Limb (tissue), 2 donors: ENCODE measurements at regions not wholly inside any gene's neighbourhood (a gene's known extent, or its start where the extent isn't known, plus 50 kb on each side); places are given as distances from the start of the nearest gene placed in this dataset.
A peak's percentile ranks its signal among the peaks of the same experiment; 100 is the strongest.

Source experiments
- DNase-seq, 2 donors: peaks; one replicate each; pipeline ENCODE4 v3.0.0-alpha.2; 2016; ENCODE audit errors: extremely low spot score in 2 of 2

DNA sequence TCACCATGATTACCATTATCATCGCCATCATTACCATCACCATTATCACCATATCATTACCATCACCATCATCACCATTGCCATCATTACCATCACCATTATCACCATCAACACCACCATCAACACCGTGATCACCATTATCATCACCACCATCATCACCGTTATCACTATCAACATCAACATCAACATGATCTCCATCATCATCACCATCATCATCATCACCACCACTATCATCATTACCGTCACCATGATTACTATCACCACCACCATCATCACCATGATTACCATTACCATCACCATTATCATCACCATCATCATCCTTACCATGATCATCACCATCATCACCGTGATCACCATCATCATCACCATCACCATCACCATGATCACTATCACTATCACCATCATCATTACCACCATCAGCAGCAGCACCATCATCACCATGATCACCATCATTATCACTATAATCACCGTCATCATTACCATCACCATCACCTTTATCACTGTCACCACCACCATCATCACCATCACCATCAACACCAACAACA is 753.7 kb downstream of the BRD1 start:
- no peak for DNase-seq

DNA sequence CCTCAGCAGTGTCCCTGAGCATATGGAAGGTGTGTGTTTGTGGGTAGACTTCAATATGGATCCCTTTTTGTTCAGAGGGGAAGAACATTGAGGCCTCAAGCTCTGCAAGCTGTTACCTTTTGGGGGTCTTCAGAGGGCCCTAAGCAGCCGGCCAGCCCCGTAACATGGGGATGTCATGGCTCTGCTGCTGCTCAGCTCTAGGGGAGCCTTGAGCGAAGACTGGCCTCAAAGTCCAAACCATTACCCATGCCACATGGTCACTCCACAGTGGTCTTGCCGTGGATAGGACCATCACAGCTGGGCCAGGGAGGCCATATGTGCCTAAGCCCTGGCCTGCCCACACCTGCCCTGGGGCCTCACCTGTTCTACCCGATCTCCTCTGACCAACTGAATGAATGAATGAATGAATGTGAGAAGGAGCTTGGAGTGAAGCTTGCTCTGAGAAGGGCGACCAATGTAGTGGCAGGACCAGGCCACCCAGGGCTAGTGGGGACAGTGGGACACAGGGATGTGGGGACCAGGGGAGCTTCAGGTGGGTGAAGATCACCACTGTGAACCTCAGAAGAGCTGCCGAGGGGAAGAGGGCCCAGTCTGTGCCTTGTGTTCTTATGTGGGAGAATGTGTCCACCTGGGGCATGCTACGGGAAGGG is 754.6 kb downstream of the BRD1 start:
- DNase-seq: no peak

DNA sequence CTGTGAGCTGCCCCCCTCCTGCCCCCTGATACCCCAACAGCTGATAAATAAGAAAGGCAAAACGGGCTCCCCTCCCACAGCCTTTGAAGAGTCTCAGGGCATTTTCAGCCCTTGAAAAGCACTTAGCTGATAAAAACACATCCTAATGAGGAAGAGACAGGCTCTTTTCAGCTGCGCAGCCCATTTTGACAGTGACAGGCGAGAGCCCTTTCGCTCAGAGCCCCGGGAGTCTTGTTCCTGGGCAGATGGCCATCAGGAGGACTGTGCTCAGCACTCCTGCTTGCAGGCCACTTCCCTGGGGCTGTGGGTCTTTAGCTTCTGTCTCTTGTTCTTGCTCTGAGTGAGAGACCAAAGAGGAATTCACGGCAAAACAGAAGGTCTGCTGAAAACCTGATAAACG is 757.2 kb downstream of the BRD1 start:
- no peak for DNase-seq

DNA sequence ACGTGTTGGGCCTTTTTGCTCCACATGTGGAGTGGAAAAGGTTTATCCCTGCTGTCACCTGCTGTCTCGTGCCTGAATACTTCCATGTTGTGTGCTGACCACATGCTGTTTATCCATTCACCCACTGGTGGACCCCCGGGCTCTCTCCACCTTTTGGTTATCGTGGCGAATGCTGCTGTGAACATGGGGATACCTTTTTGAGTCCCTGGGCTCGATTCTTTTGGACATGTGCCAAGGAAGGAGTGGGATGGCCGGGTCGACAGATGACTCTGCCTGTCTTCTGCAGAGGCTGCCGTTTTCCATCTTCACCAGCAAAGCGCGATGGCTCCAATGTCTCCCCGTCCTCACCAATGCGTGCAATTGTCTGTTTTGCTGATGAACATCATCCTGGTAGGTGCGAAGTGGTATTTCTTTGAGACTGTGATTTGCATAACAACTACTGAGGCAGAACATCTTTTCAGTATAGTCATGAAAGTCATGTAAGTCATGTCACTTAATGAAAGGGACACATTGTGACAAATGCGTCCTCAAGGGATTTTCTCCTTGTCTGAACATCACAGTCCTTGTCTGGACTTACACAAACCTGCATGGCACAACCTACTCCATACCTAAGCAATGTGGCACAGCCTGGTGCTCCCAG is 758.7 kb downstream of the BRD1 start:
- no peak for DNase-seq

DNA sequence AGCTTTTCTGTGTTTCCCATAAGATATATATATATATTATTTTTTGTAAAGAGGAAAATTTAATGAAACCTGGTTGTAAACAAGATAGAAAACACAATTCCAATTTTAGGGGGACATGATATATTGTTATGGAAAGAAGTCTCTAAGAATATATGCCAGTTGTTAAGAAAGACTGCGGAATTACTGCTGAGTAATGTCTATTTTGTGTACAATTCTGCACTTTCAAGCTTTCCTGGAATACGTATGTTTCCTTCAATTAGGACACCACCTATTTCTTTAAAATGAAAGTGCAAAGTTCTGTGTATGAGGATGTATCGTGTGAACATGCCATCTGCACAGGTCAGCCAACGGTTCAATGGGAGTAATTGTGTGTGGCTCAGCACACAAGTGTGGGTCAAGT is 760.2 kb downstream of the BRD1 start:
- DNase-seq: no peak

DNA sequence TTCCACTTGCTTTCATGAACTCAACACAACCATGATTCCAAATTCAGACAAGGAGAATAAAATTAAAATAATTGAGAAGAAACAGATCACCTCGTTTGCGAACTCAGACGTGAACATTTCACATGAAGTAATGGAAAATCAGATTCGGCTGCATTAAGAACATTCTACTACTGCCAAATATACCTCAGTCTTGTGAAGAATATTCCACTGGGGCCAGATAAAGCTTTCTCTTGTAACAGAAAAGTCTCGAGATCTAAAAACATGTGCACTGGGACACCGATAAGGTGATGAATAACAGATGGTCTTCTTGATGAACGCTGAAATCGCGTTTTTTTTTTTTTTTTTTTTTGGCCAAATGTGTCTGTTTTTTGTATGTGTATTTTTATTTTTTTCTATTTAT is 761.1 kb downstream of the BRD1 start:
- DNase-seq: peak in 1 of 2 donors; percentile 24

DNA sequence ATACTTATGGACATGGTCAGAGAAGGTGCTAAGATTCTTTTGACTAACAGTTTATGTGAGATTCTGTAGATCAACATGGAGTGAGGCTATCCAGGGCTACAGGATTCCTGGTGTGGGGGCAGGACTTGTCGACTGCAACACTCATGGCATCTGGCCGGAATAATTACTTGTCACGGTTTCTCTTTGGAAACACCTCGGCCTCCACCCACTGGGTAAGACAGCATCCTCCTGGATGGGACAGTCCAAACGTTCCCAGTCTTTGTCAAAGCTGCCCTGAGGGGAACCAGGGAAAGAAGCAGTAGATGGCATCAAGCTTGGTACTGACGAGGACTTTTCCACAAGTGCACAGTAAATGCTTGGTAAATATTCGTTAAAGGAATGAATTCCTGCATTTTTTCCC is 762.8 kb downstream of the BRD1 start:
- DNase-seq: no peak

DNA sequence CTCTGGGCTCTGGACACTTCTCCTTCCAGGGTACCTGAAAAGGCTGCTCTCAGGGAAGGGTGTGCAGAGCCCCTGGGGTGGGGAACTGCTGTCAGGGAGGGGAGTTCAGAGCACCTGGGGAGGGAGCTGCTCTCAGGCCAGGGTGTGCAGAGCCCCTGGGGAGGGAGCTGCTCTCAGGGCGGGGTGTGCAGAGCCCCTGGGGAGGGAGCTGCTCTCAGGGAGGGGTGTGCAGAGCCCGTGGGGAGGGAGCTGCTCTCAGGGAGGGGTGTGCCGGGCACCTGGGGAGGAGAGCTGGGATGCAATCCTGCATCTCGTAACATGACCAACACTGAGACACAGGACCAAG is 764.2 kb downstream of the BRD1 start:
- no peak for DNase-seq

DNA sequence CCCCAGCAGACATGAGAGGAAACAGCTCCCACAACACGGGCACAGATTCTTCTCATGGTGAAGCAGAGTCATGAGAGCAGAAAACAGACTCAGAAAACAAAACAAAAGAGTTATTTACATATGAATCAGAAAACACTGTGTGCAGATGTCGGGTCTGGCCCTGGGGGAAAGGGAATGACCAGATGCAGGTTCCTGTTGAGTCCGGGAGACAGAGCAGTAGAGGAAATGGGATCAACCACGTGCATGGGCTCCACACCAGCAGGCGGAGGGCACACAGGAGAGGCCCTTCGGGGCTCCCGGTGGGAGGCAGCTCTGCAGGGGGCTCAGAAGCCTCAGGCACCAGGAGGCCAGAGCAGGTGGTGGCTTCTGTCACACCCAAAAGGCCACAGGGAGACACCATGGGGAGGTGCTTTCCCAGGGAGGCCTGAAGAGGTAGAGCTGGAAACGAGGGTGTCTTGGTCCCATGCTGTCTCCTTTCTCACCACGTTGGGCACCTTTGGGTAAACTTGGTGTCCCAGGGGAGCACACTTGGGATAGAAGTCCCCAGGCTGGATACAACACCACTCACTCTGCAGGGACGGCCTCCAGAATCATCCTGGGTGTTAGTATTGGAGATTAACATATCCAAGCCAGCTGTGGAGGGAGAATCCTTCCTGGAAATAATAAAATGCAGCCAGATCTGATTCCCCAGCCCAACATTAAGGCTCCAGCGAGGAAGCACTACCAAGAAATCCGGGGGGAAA is 764.7 kb downstream of the BRD1 start:
- no peak for DNase-seq

DNA sequence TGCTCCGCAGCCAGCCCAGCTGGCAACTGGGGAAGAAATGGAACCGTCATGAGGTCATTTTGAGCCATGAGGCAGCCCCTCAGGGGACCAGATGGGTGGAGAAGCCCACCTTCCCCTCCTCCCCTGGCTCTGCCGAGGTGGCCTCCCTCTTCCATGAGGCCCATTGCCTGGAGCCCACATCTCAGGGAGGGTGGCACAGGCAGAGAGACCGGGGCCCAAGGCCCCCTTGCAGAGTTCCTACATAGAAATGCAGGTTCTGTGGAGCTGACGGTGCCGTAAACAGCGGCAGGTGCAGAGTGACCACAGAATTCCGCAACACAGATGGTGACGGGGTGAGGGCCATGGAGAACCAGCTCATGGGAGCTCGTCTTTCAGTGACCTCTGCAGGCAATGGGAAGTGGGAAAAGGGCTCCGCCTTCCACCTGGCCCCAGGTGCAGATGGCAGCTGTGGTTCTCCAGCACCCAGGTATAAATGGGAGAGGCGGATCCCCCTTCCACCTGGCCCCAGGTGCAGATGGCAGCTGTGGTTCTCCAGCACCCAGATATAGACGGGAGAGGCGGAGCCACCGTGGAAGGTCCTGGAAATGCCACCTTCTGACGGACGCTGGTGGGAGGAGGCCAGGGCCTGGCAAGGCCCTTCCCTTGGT is 765.4 kb downstream of the BRD1 start:
- DNase-seq: no peak

DNA sequence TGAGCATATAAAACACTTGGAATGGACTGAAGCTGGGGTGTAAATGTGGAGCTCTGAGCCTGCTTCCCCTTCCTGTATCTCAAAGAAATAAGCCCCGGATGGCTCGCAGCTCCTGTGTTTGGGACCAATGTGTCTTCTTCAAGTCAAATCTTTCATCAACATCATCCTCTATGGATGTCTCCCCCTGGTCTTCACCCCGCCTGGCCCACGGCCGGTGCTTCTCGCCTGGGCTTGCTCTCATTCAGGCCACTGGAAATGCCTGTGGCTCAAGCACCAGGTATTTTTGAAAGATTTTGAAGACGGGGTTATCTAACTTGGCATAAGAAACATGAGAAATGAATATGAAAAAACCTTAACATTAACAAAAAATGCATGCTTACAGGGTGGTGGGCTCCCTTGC is 769.8 kb downstream of the BRD1 start:
- no peak for DNase-seq

DNA sequence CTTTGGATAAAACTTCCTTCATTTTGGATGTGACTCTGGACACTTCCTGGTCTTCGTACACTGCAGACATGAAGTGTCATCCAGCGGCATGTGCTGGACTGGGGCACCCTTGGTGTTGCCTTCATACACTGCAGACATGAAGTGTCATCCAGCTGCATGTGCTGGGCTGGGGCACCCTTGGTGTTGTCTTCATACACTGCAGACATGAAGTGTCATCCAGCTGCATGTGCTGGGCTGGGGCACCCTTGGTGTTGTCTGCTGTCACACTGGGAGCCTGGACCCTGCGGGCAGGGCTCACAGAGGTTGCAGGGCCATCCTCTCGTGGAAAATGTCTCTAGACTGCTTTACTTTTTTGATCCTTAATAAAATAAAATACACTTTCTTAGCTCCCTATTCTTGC is 771.4 kb downstream of the BRD1 start:
- no peak for DNase-seq

DNA sequence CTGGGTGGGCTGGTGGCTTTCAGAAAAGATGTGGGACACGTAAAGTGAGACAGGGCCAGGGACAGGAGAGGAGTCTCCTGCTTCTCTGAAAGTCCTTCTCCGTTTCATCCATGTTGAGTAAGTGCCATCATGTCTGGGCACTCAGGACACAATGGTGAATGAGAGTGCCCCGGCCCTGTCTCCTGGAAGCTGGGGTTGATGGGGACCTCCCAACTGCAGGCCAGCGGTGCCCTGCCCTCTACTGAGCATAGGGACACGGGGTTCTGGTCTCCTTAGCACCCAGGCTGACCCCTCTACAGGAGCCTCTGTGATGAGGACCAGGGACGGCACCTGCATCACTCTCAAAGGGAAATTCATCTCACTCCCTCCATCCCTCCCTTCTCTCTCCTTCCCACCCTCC is 772.3 kb downstream of the BRD1 start:
- DNase-seq: no peak

DNA sequence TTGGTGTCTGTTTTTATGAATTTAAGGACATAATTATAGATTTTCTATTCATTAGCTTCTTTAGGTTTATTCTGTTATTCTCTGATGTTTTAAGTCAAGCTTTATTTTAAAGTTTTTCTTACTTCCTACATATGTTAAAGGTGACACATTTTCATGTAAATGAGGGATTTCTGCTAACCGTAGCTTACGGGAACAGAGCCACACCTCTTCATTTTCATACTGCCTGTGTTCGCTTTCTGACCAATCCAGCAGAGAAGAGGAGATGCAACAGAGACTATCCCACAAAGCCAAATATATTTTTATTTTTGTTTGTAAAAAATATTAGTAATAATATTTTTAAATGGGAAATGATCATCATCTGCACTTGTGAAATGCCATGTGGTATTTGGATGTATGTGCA is 774.1 kb downstream of the BRD1 start:
- DNase-seq: no peak

DNA sequence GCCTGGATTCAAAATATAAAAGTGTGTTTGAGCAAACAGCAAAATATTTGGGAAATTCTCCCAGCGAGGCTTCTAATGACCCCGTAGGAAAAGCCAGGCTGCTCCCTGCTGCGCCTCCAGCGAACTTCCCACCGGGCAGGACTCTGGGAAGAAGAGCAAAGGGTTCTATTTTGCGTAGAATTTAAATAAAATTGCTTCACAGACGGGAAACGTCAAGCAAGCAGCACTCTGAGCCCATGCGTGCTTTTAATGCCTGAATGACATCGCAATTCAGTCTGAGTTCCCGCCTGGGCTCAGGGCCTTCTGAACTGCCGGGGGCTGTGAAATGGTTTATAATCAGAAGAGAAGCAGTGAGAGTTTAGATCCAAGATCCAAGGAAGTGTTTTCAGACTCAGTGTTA is 775.1 kb downstream of the BRD1 start:
- DNase-seq: no peak

DNA sequence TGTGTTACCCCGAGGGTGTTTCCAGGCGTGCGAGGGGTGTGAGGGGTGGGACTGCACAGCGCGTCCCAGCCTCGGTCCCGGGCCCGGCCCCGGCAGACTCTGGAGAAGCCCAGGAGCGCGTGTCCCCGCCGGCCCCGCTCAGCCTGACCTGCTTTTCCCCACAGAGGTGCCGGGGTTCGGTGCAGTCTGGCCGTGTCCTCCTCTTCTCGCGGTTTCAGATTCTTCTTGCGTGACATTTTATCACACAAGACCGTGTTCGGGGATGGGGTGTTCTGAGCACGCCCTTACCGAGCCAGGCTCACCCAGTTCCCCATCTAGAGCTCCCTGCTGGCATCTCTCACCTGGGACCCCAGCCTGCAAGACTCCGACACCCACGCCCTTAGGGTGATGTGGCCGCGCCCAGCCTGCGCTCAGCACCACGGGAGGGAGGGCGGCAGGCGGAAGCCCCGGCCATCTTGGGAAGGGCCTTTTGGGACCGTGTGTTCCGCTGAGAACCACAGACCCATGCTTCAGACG is 775.6 kb downstream of the BRD1 start:
- DNase-seq: no peak

DNA sequence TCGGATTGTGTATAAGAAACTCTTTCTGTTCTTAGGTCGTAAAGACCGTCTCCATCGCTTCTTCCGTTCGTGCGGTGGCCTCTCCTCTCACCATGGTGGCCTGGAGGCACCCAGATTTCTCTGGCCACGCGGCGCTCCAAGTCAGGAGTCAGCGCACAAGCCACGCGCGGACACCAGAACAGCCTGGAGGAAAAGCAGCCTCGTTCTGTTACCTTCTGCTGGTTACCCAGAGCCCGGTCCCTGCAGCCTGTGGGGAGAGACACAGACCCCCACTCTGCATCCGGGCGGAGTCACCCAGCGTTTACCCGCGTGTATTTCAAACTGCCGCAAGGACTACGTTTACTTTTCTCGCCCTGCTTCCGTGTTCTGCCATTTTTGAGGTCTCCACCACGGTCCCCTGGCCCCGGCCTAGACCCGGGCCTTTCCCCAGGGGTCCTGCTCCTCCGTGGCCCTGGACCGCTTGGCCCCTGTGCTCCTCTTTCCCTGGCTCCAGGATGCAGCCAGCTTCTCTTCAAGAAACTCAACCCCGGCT is 776.1 kb downstream of the BRD1 start:
- DNase-seq: no peak

DNA sequence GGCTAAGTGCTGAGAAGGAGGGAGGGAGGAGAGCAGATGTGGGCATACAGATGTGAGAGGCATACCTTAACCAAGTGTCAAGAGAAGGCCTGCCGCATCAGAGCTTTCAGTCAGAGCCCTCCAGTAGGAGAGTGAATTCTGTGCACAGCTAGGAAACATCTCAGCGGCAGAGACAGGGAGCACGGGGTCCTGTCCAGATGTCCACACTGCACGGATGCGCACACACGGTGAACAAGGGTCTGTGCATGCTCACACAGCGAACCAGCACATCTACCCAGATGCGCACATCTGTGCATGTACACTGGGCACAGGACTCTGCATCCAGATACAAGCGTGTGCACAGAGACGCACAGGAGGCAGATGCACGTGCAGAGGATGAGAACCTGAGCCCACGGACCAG is 778.0 kb downstream of the BRD1 start:
- DNase-seq: no peak

DNA sequence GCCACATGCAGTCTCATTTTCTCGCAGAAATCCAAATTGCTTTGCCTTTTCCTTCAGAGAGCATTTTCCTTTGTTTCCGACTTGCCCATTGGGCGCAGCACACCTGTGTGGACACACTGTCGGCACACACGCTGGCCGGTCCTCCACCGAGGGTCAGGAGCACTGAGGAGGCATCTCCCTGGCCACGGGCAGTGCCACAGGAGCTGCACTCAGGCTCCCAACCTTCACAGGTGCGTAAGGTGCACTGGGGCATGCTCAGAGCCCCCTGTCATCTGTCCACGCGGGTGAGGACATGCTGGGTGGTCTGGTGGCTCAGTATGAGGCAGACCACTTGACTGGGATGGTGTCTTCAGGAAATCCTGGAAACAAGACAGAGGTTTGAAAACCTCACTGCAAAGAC is 779.1 kb downstream of the BRD1 start:
- DNase-seq: no peak

DNA sequence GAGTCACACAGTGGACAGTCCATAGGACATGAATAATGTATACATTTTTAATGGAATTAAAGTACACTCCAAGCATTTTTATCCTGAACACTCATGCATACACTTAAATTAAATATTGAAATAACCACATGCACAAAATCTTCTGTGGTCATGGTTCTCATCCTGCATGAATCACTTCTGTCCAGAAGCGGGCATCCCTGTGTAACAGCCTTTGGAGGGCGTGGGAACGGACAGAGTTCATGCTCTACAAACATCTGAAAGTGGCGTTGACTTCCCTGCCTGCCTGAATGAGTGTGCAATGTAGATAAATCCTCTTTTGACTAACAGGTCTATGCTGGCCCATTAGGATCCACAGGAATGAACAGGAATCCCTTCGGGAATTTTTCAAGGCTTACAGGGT is 780.2 kb downstream of the BRD1 start:
- no peak for DNase-seq

DNA sequence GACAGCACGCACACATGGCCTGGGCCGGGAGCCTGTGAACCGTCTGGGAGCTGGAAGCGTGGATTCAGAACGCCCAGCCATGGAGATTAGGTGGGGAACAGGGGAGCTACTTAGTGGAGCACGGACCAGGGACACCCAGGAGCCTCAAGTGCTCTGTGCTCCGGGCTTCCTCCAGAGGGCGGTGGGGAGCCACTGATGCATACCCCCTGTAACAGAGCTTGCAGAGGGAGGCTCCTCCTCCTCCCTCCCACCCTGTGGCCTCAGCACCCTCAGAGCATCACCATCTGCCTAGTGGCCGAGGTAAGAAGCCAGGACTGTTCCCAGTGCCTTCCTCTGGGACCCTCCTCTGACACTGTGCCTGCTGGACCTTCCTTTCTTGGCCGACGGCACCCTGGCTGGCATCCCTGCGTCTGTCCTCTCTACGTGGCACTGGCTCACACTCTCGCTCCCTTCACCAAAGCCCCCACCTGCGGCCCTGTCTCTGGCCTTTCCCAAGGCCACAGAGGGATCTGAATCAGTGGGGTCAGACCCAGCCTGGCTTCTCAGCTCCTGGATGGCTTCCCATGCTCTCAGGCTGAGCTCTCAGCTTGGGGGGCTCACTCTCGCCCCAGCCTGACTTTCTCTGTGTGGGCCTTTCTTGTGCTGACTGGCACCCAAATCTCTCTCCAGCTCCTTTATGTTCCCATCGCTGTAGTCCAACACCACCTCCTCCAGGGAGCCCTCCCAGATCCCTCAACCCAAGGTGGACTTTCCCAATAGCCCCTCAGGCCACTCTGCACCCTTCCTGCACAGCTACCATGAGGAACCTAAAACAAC is 780.9 kb downstream of the BRD1 start:
- DNase-seq: peak in 1 of 2 donors; percentile 79
